Neural cell (in vitro differentiated cells): ENCODE measurements at regions not wholly inside any gene's neighbourhood (a gene's known extent, or its start where the extent isn't known, plus 50 kb on each side); places are given as distances from the start of the nearest gene placed in this dataset.

Experiments
- CTCF ChIP-seq: fragments of 450-650 bp; IDR thresholded peaks from 2 replicates; pipeline ENCODE4 v1.5.1; 2014; ENCODE audit warnings: antibody characterized with exemption, mild to moderate bottlenecking, moderate library complexity; ENCODE audit not compliant: poor library complexity, severe bottlenecking
- EP300 ChIP-seq: fragments of 450-650 bp; conservative IDR thresholded peaks from 2 replicates; pipeline ENCODE4 v1.6.1; 2014; ENCODE audit warnings: antibody characterized with exemption, mild to moderate bottlenecking, moderate library complexity; ENCODE audit not compliant: poor library complexity, severe bottlenecking
- EZH2 ChIP-seq: fragments of 200-600, 300-800 bp; shearing (Covaris generic), sonication (generic); IDR thresholded peaks from 2 replicates; pipeline ENCODE4 v1.6.1; 2014; ENCODE audit warnings: antibody characterized with exemption, low read length, borderline replicate concordance, mild to moderate bottlenecking; ENCODE audit not compliant: insufficient read depth, poor library complexity, severe bottlenecking
- MXI1 ChIP-seq: fragments of 450-650 bp; conservative IDR thresholded peaks from 2 replicates; pipeline ENCODE4 v1.6.1; 2014; ENCODE audit warnings: antibody characterized with exemption, mild to moderate bottlenecking; ENCODE audit not compliant: poor library complexity, severe bottlenecking
- POLR2AphosphoS5 ChIP-seq: IDR thresholded peaks from 2 replicates; pipeline ENCODE4 v1.6.1; 2012
- RAD21 ChIP-seq: fragments of 450-650 bp; conservative IDR thresholded peaks from 2 replicates; pipeline ENCODE4 v1.6.1; 2014; ENCODE audit warnings: antibody characterized with exemption, mild to moderate bottlenecking, moderate library complexity
- REST ChIP-seq: IDR thresholded peaks from 2 replicates; pipeline ENCODE4 v1.6.1; 2012; ENCODE audit warnings: borderline replicate concordance
- SMC3 ChIP-seq: fragments of 450-650 bp; conservative IDR thresholded peaks from 2 replicates; pipeline ENCODE4 v1.6.1; 2014; ENCODE audit warnings: antibody characterized with exemption, mild to moderate bottlenecking, moderate library complexity; ENCODE audit not compliant: poor library complexity
- TAF1 ChIP-seq: IDR thresholded peaks from 2 replicates; pipeline ENCODE4 v1.6.1; 2012; ENCODE audit warnings: low read depth

GRCh38 chr21:38944402-38944801, 138.7 kb downstream of the ETS2 start:
- TF ChIP-seq CTCF (no peak), TAF1 (no peak), EZH2 (no peak), RAD21 (no peak), POLR2AphosphoS5 (no peak), SMC3 (no peak), EP300 (no peak), REST (no peak), MXI1 (no peak)
